HEK293 (cell line): ENCODE measurements at regions not wholly inside any gene's neighbourhood (a gene's known extent, or its start where the extent isn't known, plus 50 kb on each side); places are given as distances from the start of the nearest gene placed in this dataset.
A peak's percentile ranks its signal among the peaks of the same experiment; 100 is the strongest.

Source experiments
- CTCF ChIP-seq: fragments of 450-650 bp; formaldehyde crosslinking; IDR thresholded peaks from 2 replicates; pipeline ENCODE4 v1.5.1; 2016; ENCODE audit warnings: missing biosample characterization, missing genetic modification characterization
- SP2 ChIP-seq: fragments of 450-650 bp; formaldehyde crosslinking; IDR thresholded peaks from 2 replicates; pipeline ENCODE4 v1.5.1; 2016; ENCODE audit warnings: missing biosample characterization, missing genetic modification characterization
- ZFP69B ChIP-seq: fragments of 450-650 bp; formaldehyde crosslinking; IDR thresholded peaks from 2 replicates; pipeline ENCODE4 v1.5.1; 2016; ENCODE audit warnings: missing biosample characterization, missing genetic modification characterization
- ZNF175 ChIP-seq: fragments of 450-650 bp; formaldehyde crosslinking; IDR thresholded peaks from 2 replicates; pipeline ENCODE4 v1.5.1; 2016; ENCODE audit warnings: missing biosample characterization, missing genetic modification characterization
- ZNF580 ChIP-seq: fragments of 450-650 bp; formaldehyde crosslinking; IDR thresholded peaks from 2 replicates; pipeline ENCODE4 v1.5.1; 2016; ENCODE audit warnings: missing biosample characterization, missing genetic modification characterization

GRCh38 chr10:44300666-44301649, 83.9 kb downstream of the CXCL12 start:
- TF ChIP-seq CTCF (tag by site-specific recombination): no peak
- TF ChIP-seq ZNF580 (tag by site-specific recombination): no peak
- 0 out of 2 replicates have a peak, but pooled peaks have one; percentile 10 for TF ChIP-seq SP2
- TF ChIP-seq ZNF175: no peak
- TF ChIP-seq ZFP69B (tag by site-specific recombination): no peak
